Tibial nerve (tissue), 3 donors: ENCODE measurements at regions not wholly inside any gene's neighbourhood (a gene's known extent, or its start where the extent isn't known, plus 50 kb on each side); places are given as distances from the start of the nearest gene placed in this dataset.

Experiments
- CTCF ChIP-seq, 5 experiments: fragments of 200-600 bp in 3 of 5; fragments of 450-650 bp in 2 of 5; sonication (generic) in 3 of 5; IDR thresholded peaks; one replicate each; pipeline ENCODE4 v1.5.1; 2016 to 2019; ENCODE audit warnings: antibody characterized with exemption in 5 of 5, mild to moderate bottlenecking in 3 of 5, moderate library complexity in 2 of 5
- POLR2A ChIP-seq, 2 donors: fragments of 450-650 bp; IDR thresholded peaks; one replicate each; pipeline ENCODE4 v1.6.1; 2017; ENCODE audit warnings: antibody characterized with exemption in 2 of 2, mild to moderate bottlenecking in 2 of 2, moderate library complexity in 2 of 2

GRCh38 chr3:83513051-83513450, 1445.7 kb upstream of the CADM2 start:
- no peak for TF ChIP-seq POLR2A (IDR thresholded peaks at IDR 0.05)
- no peak for TF ChIP-seq CTCF (IDR thresholded peaks at IDR 0.05)
